IMR-90 (cell line): ENCODE measurements at regions not wholly inside any gene's neighbourhood (a gene's known extent, or its start where the extent isn't known, plus 50 kb on each side); places are given as distances from the start of the nearest gene placed in this dataset.

Experiments used
- ATAC-seq: fragments of 200-7000 bp; cut with Tn5 transposase; 2 replicates; pipeline ENCODE4 v1.9.1; 2020; ENCODE audit warnings: low read depth, mild to moderate bottlenecking, moderate library complexity
- BruUV-seq: library from RNA; stranded (reverse); fragments of 400-500 nt; replicated peaks from 2 replicates; lab custom pipeline; 2021; lab: Mats Ljungman, UMichigan
- CTCF ChIA-PET: fragments of 300-600 bp; formaldehyde crosslinking; extraction: SDS; loops from one replicate; lab custom pipeline; 2021; ENCODE audit warnings: antibody characterized with exemption; lab: Yijun Ruan, JAX
- POLR2A ChIA-PET: fragments of 300-600 bp; sonication (Branson Sonifier 250); formaldehyde crosslinking; loops from one replicate; lab custom pipeline; 2022; ENCODE audit warnings: antibody characterized with exemption; ENCODE audit not compliant: unreplicated experiment; lab: Charles Lee
- DNase-seq: peaks from one replicate; pipeline ENCODE4 v3.0.0; 2013
- H2AFZ ChIP-seq: replicated peaks from 2 replicates; pipeline ENCODE3; 2013; ENCODE audit warnings: low read length, mild to moderate bottlenecking; ENCODE audit not compliant: poor library complexity
- H2AK5ac ChIP-seq: 2 replicates; pipeline ENCODE4 v1.6.1; 2013; ENCODE audit warnings: low read depth, low read length, inconsistent platforms
- H2AK9ac ChIP-seq: replicated peaks from 2 replicates; pipeline ENCODE3; 2013; ENCODE audit warnings: mild to moderate bottlenecking, low read depth, low read length, moderate library complexity; ENCODE audit not compliant: poor library complexity
- H2BK120ac ChIP-seq: 2 replicates; pipeline ENCODE4 v1.6.1; 2013; ENCODE audit warnings: low read depth, low read length, inconsistent platforms
- H2BK15ac ChIP-seq: 3 replicates; pipeline ENCODE4 v1.6.1; 2013; ENCODE audit warnings: low read depth, low read length, inconsistent platforms
- H2BK20ac ChIP-seq: 2 replicates; pipeline ENCODE4 v1.6.1; 2013; ENCODE audit warnings: low read depth, mild to moderate bottlenecking, inconsistent platforms, low read length, moderate library complexity
- H2BK5ac ChIP-seq: 2 replicates; pipeline ENCODE4 v1.6.1; 2013; ENCODE audit warnings: mild to moderate bottlenecking, low read depth, low read length, inconsistent platforms; ENCODE audit not compliant: poor library complexity, severe bottlenecking
- H3K14ac ChIP-seq: replicated peaks from 2 replicates; pipeline ENCODE4 v1.6.1; 2013; ENCODE audit warnings: low read depth, low read length, inconsistent platforms
- H3K18ac ChIP-seq: 2 replicates; pipeline ENCODE4 v1.6.1; 2013; ENCODE audit warnings: low read depth, low read length, control low read depth
- H3K23ac ChIP-seq: 2 replicates; pipeline ENCODE4 v1.6.1; 2013; ENCODE audit warnings: low read depth, low read length, inconsistent platforms
- H3K27ac ChIP-seq: 2 replicates; pipeline ENCODE4 v1.5.1; 2013; ENCODE audit warnings: mild to moderate bottlenecking, control low read depth, low read length; ENCODE audit not compliant: insufficient read depth
- H3K27me3 ChIP-seq: 2 replicates; pipeline ENCODE4 v1.6.1; 2013; ENCODE audit warnings: low read length; ENCODE audit not compliant: control insufficient read depth, insufficient read depth
- H3K36me3 ChIP-seq: 2 replicates; pipeline ENCODE4 v1.6.1; 2013; ENCODE audit warnings: low read length, mixed read lengths; ENCODE audit not compliant: control insufficient read depth, insufficient read depth
- H3K4ac ChIP-seq: 2 replicates; pipeline ENCODE4 v1.6.1; 2013; ENCODE audit warnings: low read depth, low read length, inconsistent platforms
- H3K4me1 ChIP-seq: 2 replicates; pipeline ENCODE4 v1.6.1; 2013; ENCODE audit warnings: low read length, mixed read lengths; ENCODE audit not compliant: control insufficient read depth, insufficient read depth
- H3K4me2 ChIP-seq: 2 replicates; pipeline ENCODE4 v1.6.1; 2013; ENCODE audit warnings: low read depth, mild to moderate bottlenecking, control low read depth, low read length, moderate library complexity
- H3K4me3 ChIP-seq: 2 replicates; pipeline ENCODE4 v1.5.1; 2013; ENCODE audit warnings: low read depth, mild to moderate bottlenecking, control low read depth, low read length, moderate library complexity; ENCODE audit not compliant: insufficient read depth
- H3K56ac ChIP-seq: 2 replicates; pipeline ENCODE4 v1.6.1; 2013; ENCODE audit warnings: low read length, inconsistent platforms; ENCODE audit not compliant: insufficient read depth; ENCODE audit errors: extremely low read depth
- H3K79me1 ChIP-seq, 2 experiments: 2 replicates each; pipeline ENCODE4 v1.6.1; 2013; ENCODE audit warnings: low read length in 2 of 2, inconsistent platforms in 1 of 2, low read depth in 1 of 2
- H3K9ac ChIP-seq: 2 replicates; pipeline ENCODE4 v1.6.1; 2013; ENCODE audit warnings: low read depth, low read length, control low read depth
- H3K9me1 ChIP-seq: 2 replicates; pipeline ENCODE4 v1.6.1; 2013; ENCODE audit warnings: low read length, inconsistent platforms; ENCODE audit not compliant: insufficient read depth
- H3K9me3 ChIP-seq: 2 replicates; pipeline ENCODE4 v1.6.1; 2013; ENCODE audit warnings: low read length; ENCODE audit not compliant: control insufficient read depth, insufficient read depth
- H4K20me1 ChIP-seq: 2 replicates; pipeline ENCODE4 v1.6.1; 2013; ENCODE audit warnings: low read length, inconsistent platforms; ENCODE audit not compliant: insufficient read depth
- H4K5ac ChIP-seq: 2 replicates; pipeline ENCODE4 v1.6.1; 2013; ENCODE audit warnings: mild to moderate bottlenecking, low read depth, low read length, control low read depth
- H4K8ac ChIP-seq, 2 experiments: 2 replicates each; pipeline ENCODE4 v1.6.1; 2013; ENCODE audit warnings: low read depth in 2 of 2, low read length in 2 of 2, control low read depth in 1 of 2, inconsistent platforms in 1 of 2
- H4K91ac ChIP-seq: 2 replicates; pipeline ENCODE4 v1.6.1; 2013; ENCODE audit warnings: low read depth, low read length, inconsistent platforms; ENCODE audit not compliant: insufficient read depth
- BHLHE40 ChIP-seq: fragments of 150-350 bp; IDR thresholded peaks from 2 replicates; pipeline ENCODE4 v1.6.1; 2016; ENCODE audit warnings: mild to moderate bottlenecking, low read depth, low read length
- CEBPB ChIP-seq: IDR thresholded peaks from 2 replicates; pipeline ENCODE4 v1.6.1; 2012; ENCODE audit warnings: low read depth, low read length, improper control_type of control experiment
- CHD1 ChIP-seq: IDR thresholded peaks from 2 replicates; pipeline ENCODE4 v1.6.1; 2012; ENCODE audit warnings: low read depth, low read length, improper control_type of control experiment
- CTCF ChIP-seq: conservative IDR thresholded peaks from 2 replicates; pipeline ENCODE4 v1.5.1; 2012; ENCODE audit warnings: mild to moderate bottlenecking, low read depth, low read length, improper control_type of control experiment
- ELK1 ChIP-seq: fragments of 150-350 bp; IDR thresholded peaks from 2 replicates; pipeline ENCODE4 v1.6.1; 2016; ENCODE audit warnings: low read depth, mild to moderate bottlenecking, low read length, moderate library complexity, borderline replicate concordance
- FOS ChIP-seq: fragments of 150-350 bp; IDR thresholded peaks from 2 replicates; pipeline ENCODE4 v1.6.1; 2016; ENCODE audit warnings: low read depth, low read length
- MAFK ChIP-seq: IDR thresholded peaks from 2 replicates; pipeline ENCODE4 v1.6.1; 2012; ENCODE audit warnings: low read depth, low read length, improper control_type of control experiment
- MAZ ChIP-seq: IDR thresholded peaks from 2 replicates; pipeline ENCODE4 v1.6.1; 2012; ENCODE audit warnings: low read depth, mild to moderate bottlenecking, low read length, improper control_type of control experiment, moderate library complexity, borderline replicate concordance
- MXI1 ChIP-seq: IDR thresholded peaks from 2 replicates; pipeline ENCODE4 v1.6.1; 2012; ENCODE audit warnings: low read depth, mild to moderate bottlenecking, low read length, moderate library complexity, borderline replicate concordance
- NFE2L2 ChIP-seq: fragments of 150-350 bp; IDR thresholded peaks from 2 replicates; pipeline ENCODE4 v1.6.1; 2016; ENCODE audit warnings: low read depth, mild to moderate bottlenecking, low read length
- POLR2A ChIP-seq: IDR thresholded peaks from 2 replicates; pipeline ENCODE4 v1.6.1; 2012; ENCODE audit warnings: mild to moderate bottlenecking, low read depth, low read length
- RAD21 ChIP-seq: IDR thresholded peaks from 2 replicates; pipeline ENCODE4 v1.6.1; 2012; ENCODE audit warnings: low read length, improper control_type of control experiment
- RCOR1 ChIP-seq: IDR thresholded peaks from 2 replicates; pipeline ENCODE4 v1.6.1; 2012; ENCODE audit warnings: mild to moderate bottlenecking, low read length, improper control_type of control experiment; ENCODE audit not compliant: insufficient replicate concordance
- RFX5 ChIP-seq: IDR thresholded peaks from 2 replicates; pipeline ENCODE4 v1.8.0; 2012; ENCODE audit warnings: low read depth, mild to moderate bottlenecking, low read length, moderate library complexity
- SMC3 ChIP-seq: fragments of 150-350 bp; IDR thresholded peaks from 2 replicates; pipeline ENCODE4 v1.6.1; 2016; ENCODE audit warnings: low read depth, mild to moderate bottlenecking, antibody characterized with exemption, low read length, moderate library complexity
- USF2 ChIP-seq: fragments of 150-350 bp; IDR thresholded peaks from 2 replicates; pipeline ENCODE4 v1.6.1; 2017; ENCODE audit warnings: mild to moderate bottlenecking, antibody characterized with exemption, low read length, low read depth
- WGBS, 2 experiments: methylation state at CpG; one replicate each; pipeline versions ENCODE4 v1.1.5 to v1.1.7; 2013; ENCODE audit warnings: missing lambda C conversion rate in 2 of 2; ENCODE audit not compliant: insufficient read length in 1 of 2; ENCODE audit errors: extremely low coverage in 2 of 2; 5-methylcytosine and 5-hydroxymethylcytosine counted together
- dilution Hi-C: fragments of 300-500 bp; cut with HindIII; formaldehyde crosslinking; loops from one replicate; pipeline ENCODE4 v1.14.3; 2018; ENCODE audit warnings: low sequenced_read_pairs; ENCODE audit not compliant: unreplicated experiment
- in situ Hi-C: fragments of 300-500 bp; cut with MboI; formaldehyde crosslinking; loops from 3 replicates; pipeline ENCODE4 v1.14.3; 2019; ENCODE audit warnings: low sequenced_read_pairs, inconsistent platforms, mixed read lengths
- intact Hi-C: fragments of 100-400 bp; cut with micrococcal nuclease; formaldehyde crosslinking; loops from 2 replicates; pipeline ENCODE4 v1.10.0; 2022

GRCh38 chr11:8744423-8744822, 61.8 kb downstream of the RPL27A start:
- Histone ChIP-seq H3K14ac (no peak overlapping the region), H3K36me3 (peaks cover 20% of the 10 kb centered on the region), H2BK5ac (no peak overlapping the region), H3K9me1 (peaks cover 34% of the 10 kb centered on the region), H2AFZ (no peak overlapping the region), H3K23ac (no peak overlapping the region), H3K9ac (no peak overlapping the region), H3K27ac (no peak overlapping the region), H4K20me1 (peaks cover 5% of the 10 kb centered on the region; the same call in 1 of the 2 replicates), H3K4me3 (no peak overlapping the region), H3K9me3 (no peaks in the 10 kb centered on the region), H3K56ac (no peak overlapping the region), H2BK20ac (no peak overlapping the region), H4K8ac (no peak overlapping the region), H3K79me1 (peaks cover 30 to 80% of the 10 kb centered on the region in 2 experiments), H3K27me3 (no peaks in the 10 kb centered on the region), H2BK15ac (no peak overlapping the region), H4K5ac (no peak overlapping the region), H3K18ac (no peak overlapping the region), H4K91ac (no peak overlapping the region), H3K4me2 (no peak overlapping the region), H3K4me1 (peaks cover 8% of the 10 kb centered on the region), H2AK9ac (no peak overlapping the region), H2BK120ac (no peak overlapping the region), H2AK5ac (no peak overlapping the region), H3K4ac (no peak overlapping the region)
- DNase-seq (no peak), ATAC-seq (no peak)
- in situ Hi-C loops (no loop called here), intact Hi-C loops (no loop called here), dilution Hi-C loops (no loop called here)
- no CpG with 5 or more reads among the region's 1 CpG for WGBS, 2 experiments
- TF ChIP-seq MXI1, result no peak
- no peak for TF ChIP-seq NFE2L2
- TF ChIP-seq CTCF, result no peak
- TF ChIP-seq FOS, result no peak
- TF ChIP-seq POLR2A, result no peak
- no peak for TF ChIP-seq CHD1
- no peak for TF ChIP-seq ELK1
- TF ChIP-seq SMC3, result no peak
- no peak for TF ChIP-seq CEBPB
- no peak for TF ChIP-seq RCOR1
- TF ChIP-seq MAFK, result no peak
- TF ChIP-seq USF2, result no peak
- TF ChIP-seq RFX5, result no peak
- TF ChIP-seq MAZ, result no peak
- no peak for TF ChIP-seq BHLHE40
- no peak for TF ChIP-seq RAD21
- BruUV-seq, result no TSS peak
- CTCF ChIA-PET, result no interaction called here
- POLR2A ChIA-PET, result no interaction called here
